ENCODE measurements at regions not wholly inside any gene's neighbourhood (a gene's known extent, or its start where the extent isn't known, plus 50 kb on each side); places are given as distances from the start of the nearest gene placed in this dataset.

DNA sequence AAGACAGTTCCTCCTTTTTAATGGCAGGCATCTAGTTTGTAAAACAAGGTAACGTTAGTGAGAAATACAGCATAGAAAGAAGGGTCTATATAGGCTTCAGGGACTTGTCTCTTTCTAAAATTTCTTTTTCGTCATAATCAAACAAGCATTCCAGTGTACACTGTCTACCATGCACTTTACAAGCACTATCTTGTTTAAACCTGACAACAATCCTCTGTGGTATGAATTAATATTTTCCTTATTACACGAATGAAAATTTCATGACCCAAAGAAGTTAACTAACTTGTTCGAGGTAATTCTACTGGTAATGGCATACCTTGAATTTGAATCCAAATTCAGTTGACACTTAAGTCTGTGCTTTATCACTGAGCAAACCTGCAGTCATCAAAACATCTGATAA is 399.7 kb upstream of the NBEA start:
- WGBS, 2 experiments (ENCODE audit: insufficient coverage in 2 of 2): 88 to 94% methylated on average over 2 of the region's 4 CpGs
- no peak overlapping the region for H3K27ac ChIP-seq (ENCODE audit: low read depth, low read length, severe bottlenecking)
- no peaks in the 10 kb centered on the region for H3K4me1 ChIP-seq (ENCODE audit: control insufficient read depth, insufficient read depth, low read length, poor library complexity, severe bottlenecking)
- H3K4me3 ChIP-seq (ENCODE audit: extremely low read depth, insufficient read depth, low read length, poor library complexity, severe bottlenecking): no peak overlapping the region
- H3K9me3 ChIP-seq (ENCODE audit: control insufficient read depth, low read length): peaks cover 3% of the 10 kb centered on the region
- H3K36me3 ChIP-seq (ENCODE audit: control insufficient read depth, insufficient read depth, low read length): no peaks in the 10 kb centered on the region

DNA sequence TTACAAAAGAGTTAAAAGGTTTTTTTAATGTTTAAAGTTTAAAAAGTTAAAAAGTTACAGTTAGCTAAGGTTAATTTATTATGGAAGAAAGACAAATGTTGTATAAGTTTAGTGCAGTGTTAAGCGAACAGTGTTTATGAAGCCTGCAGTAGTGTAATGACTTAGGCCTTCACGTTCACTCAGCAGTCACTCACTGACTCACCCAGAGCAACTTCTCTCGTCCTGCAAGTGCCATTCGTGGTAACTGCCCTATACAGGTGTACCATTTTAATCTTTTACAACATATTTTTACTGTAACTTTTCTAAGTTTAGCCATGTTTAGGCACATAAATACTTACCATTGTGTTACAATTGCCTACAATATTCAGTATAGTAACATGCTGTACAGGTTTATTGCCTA is 398.2 kb upstream of the NBEA start:
- no peaks in the 10 kb centered on the region for H3K4me1 ChIP-seq (ENCODE audit: control insufficient read depth, insufficient read depth, low read length, poor library complexity, severe bottlenecking)
- 76 to 90% methylated on average over 3 to 4 of the region's 4 CpGs for WGBS, 2 experiments (ENCODE audit: insufficient coverage in 2 of 2)
- H3K4me3 ChIP-seq (ENCODE audit: extremely low read depth, insufficient read depth, low read length, poor library complexity, severe bottlenecking): no peak overlapping the region
- no peaks in the 10 kb centered on the region for H3K36me3 ChIP-seq (ENCODE audit: control insufficient read depth, insufficient read depth, low read length)
- no peak overlapping the region for H3K27ac ChIP-seq (ENCODE audit: low read depth, low read length, severe bottlenecking)
- no peaks in the 10 kb centered on the region for H3K9me3 ChIP-seq (ENCODE audit: control insufficient read depth, low read length)

DNA sequence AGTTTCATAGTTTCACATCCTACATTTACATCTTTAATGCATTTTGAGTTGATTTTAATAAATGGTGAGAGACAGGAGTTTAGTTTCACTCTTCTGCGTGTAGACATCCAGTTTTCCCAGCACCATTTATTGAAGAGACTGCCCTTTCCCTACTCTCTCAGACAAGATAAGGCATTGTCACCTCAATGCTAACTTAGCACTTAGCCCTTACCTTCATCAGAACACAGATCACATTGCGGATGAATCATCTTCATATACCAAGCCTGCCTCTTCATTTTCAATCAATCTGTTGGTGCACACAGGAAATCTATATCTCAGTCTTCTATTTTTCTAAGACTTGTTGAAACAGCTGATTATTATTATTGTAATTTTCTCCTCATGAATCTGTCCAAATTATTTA is 396.6 kb upstream of the NBEA start:
- 88 to 100% methylated on average over 1 of the region's 2 CpGs for WGBS, 2 experiments (ENCODE audit: insufficient coverage in 2 of 2)
- H3K9me3 ChIP-seq (ENCODE audit: control insufficient read depth, low read length): no peaks in the 10 kb centered on the region
- no peaks in the 10 kb centered on the region for H3K36me3 ChIP-seq (ENCODE audit: control insufficient read depth, insufficient read depth, low read length)
- no peaks in the 10 kb centered on the region for H3K4me1 ChIP-seq (ENCODE audit: control insufficient read depth, insufficient read depth, low read length, poor library complexity, severe bottlenecking)
- no peak overlapping the region for H3K4me3 ChIP-seq (ENCODE audit: extremely low read depth, insufficient read depth, low read length, poor library complexity, severe bottlenecking)
- no peak overlapping the region for H3K27ac ChIP-seq (ENCODE audit: low read depth, low read length, severe bottlenecking)

DNA sequence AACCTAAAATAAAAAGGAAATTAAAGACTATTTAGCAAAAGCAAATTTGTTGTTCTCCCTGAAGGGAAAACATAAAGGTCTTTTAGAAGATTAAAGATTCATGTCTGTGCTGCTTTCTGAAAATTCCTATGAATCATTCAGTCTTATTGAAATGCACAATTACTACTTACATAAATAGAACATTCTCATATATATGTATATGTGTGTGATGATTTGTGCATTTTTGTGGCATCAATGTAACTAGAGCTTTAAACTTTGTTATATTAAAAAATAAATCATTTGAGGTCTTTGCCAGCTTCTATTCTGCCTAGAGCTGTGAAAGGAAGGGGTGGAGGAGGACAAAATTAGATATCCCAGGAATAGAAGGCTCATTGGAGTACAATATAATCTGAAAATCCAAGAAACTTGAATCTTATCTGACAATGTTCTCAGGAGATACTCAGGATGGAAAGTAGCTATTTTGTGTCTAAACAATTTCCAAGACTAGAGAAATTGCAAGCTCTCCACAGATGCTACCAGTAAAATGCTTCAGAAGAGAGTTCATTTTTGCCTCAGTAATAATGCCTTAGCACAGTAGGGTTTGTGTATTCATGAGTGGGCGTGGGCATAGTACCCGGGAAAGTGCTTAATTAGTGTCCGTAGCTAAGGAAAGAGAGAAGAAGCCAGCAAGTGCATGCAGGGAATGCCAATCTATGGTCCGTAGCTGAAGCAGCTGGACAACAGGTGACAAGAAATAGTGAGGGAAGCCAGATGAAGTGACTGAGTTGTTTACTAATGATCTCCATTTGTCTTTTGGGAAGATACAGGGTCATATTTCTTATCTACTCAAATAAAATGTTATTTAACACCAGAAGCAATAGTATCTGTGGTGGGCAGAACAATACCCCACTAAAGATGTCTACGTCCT is 395.5 kb upstream of the NBEA start:
- Histone ChIP-seq H3K4me3 (ENCODE audit: extremely low read depth, insufficient read depth, low read length, poor library complexity, severe bottlenecking) (no peak overlapping the region), H3K4me1 (ENCODE audit: control insufficient read depth, insufficient read depth, low read length, poor library complexity, severe bottlenecking) (no peaks in the 10 kb centered on the region), H3K9me3 (ENCODE audit: control insufficient read depth, low read length) (no peaks in the 10 kb centered on the region), H3K27ac (ENCODE audit: low read depth, low read length, severe bottlenecking) (no peak overlapping the region), H3K36me3 (ENCODE audit: control insufficient read depth, insufficient read depth, low read length) (no peaks in the 10 kb centered on the region)
- 75 to 76% methylated on average over 5 of the region's 5 CpGs for WGBS, 2 experiments (ENCODE audit: insufficient coverage in 2 of 2)

DNA sequence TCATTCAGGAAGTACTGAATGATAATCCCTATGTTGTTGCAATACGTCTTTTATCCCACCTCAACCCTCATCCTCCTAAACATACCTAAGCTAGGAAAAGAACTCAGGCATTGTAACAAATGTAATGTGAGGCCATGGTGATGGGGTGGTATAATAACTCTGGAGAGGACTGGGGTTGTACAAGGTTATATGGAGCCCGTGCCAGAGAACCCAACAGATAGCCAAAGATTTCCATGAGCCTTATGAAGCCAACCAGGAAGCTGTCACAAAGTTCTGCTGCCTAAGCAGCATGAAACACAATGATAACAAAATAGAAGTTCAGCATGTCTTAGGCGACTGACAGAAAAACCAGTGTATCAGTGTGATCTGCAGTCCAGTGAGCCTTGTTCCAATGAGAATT is 394.1 kb upstream of the NBEA start:
- no peak overlapping the region for H3K27ac ChIP-seq (ENCODE audit: low read depth, low read length, severe bottlenecking)
- no peaks in the 10 kb centered on the region for H3K36me3 ChIP-seq (ENCODE audit: control insufficient read depth, insufficient read depth, low read length)
- WGBS, 2 experiments (ENCODE audit: insufficient coverage in 2 of 2): 93 to 100% methylated on average over 1 to 2 of the region's 3 CpGs
- no peaks in the 10 kb centered on the region for H3K4me1 ChIP-seq (ENCODE audit: control insufficient read depth, insufficient read depth, low read length, poor library complexity, severe bottlenecking)
- H3K9me3 ChIP-seq (ENCODE audit: control insufficient read depth, low read length): no peaks in the 10 kb centered on the region
- H3K4me3 ChIP-seq (ENCODE audit: extremely low read depth, insufficient read depth, low read length, poor library complexity, severe bottlenecking): no peak overlapping the region

DNA sequence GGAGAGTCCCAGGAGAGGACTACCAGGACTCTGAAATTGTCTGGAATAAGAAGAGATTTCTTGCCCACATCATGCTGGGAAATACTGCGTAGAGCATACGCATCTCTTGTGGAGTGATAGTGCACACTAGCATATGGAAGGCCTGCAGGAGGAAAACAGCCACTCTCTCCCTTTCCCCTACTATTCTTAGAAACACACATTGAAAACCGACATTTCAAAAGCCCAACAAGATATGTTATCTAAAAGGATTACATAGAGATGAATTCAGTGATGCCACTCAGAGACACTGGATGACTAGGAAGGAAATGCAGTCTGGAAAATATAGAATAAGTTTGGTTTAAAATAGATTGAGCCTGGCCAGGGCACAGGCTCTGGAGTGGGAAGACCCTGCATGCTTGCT is 388.7 kb upstream of the NBEA start:
- no peaks in the 10 kb centered on the region for H3K36me3 ChIP-seq (ENCODE audit: control insufficient read depth, insufficient read depth, low read length)

DNA sequence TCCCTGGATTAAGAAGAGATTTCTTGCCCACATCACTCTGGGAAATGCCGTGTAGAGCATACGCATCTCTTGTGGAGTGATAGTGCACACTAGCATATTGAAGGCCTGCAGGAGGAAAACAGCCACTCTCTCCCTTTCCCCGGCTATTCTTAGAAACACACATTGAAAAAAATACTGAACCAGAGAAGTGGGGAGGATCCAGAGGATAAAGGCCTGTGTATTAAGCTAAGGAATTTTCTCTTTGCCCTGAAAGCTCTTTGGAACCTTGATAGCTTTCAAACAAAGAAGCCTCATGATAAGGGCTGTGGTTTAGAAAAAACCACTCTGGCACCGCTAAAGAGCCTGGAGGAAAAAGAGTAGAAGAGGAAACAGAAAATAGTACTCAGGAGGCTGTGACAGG is 386.1 kb upstream of the NBEA start:
- 83% methylated on average over 1 to 3 of the region's 4 CpGs for WGBS, 2 experiments (ENCODE audit: insufficient coverage in 2 of 2)
- no peaks in the 10 kb centered on the region for H3K9me3 ChIP-seq (ENCODE audit: control insufficient read depth, low read length)
- H3K27ac ChIP-seq (ENCODE audit: low read depth, low read length, severe bottlenecking): peak overlapping the region; percentile 67
- no peaks in the 10 kb centered on the region for H3K36me3 ChIP-seq (ENCODE audit: control insufficient read depth, insufficient read depth, low read length)
- H3K4me1 ChIP-seq (ENCODE audit: control insufficient read depth, insufficient read depth, low read length, poor library complexity, severe bottlenecking): peaks cover 15% of the 10 kb centered on the region
- H3K4me3 ChIP-seq (ENCODE audit: extremely low read depth, insufficient read depth, low read length, poor library complexity, severe bottlenecking): no peak overlapping the region

More for the DNA sequence above, 388.7 kb upstream of the NBEA start:
- Histone ChIP-seq H3K9me3 (ENCODE audit: control insufficient read depth, low read length) (no peaks in the 10 kb centered on the region), H3K27ac (ENCODE audit: low read depth, low read length, severe bottlenecking) (no peak overlapping the region), H3K4me3 (ENCODE audit: extremely low read depth, insufficient read depth, low read length, poor library complexity, severe bottlenecking) (no peak overlapping the region), H3K4me1 (ENCODE audit: control insufficient read depth, insufficient read depth, low read length, poor library complexity, severe bottlenecking) (peaks cover 15% of the 10 kb centered on the region)
- 100% methylated on average over 1 to 2 of the region's 3 CpGs for WGBS, 2 experiments (ENCODE audit: insufficient coverage in 2 of 2)

DNA sequence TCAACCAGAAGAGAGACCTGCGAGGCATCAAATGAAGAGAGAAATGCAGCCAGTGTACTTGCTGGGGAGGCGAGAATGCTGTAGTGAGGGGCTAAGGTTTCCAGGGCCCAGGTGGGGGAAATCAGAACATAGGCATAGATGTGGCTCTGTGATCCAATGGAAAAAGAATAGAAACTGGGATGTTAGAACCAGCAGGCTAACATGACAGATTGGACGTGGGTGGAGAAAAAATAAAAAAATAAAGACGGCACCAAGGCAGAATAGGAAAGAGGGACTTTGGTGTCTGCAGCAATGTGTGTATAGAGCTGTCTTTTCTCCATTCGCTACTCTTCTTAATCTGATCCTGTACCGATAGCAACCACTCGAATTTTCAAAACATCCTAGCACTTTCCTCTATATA is 381.0 kb upstream of the NBEA start:
- no peaks in the 10 kb centered on the region for H3K9me3 ChIP-seq (ENCODE audit: control insufficient read depth, low read length)
- H3K36me3 ChIP-seq (ENCODE audit: control insufficient read depth, insufficient read depth, low read length): no peaks in the 10 kb centered on the region
- H3K4me3 ChIP-seq (ENCODE audit: extremely low read depth, insufficient read depth, low read length, poor library complexity, severe bottlenecking): no peak overlapping the region
- peaks cover 6% of the 10 kb centered on the region for H3K4me1 ChIP-seq (ENCODE audit: control insufficient read depth, insufficient read depth, low read length, poor library complexity, severe bottlenecking)
- no peak overlapping the region for H3K27ac ChIP-seq (ENCODE audit: low read depth, low read length, severe bottlenecking)
- 92 to 94% methylated on average over 4 to 7 of the region's 7 CpGs for WGBS, 2 experiments (ENCODE audit: insufficient coverage in 2 of 2)

DNA sequence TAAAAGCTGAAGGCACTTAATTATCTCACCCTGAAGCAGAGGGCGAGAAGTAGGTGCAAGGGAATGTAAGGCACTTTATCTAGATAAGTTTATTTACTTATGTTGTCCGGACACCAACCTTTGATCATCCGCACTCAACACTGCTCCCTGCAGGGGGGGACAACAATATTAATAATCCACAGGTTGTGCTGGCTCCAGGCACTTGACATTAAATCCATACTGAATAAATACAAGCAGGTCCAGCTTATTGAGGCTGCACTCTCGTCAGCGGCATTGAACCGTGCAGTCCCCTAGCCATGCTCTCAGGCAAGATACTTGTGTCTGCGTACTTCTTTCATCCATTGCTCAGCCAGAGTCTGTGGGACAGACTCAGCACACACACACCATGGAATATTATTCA is 374.5 kb upstream of the NBEA start:
- WGBS, 2 experiments (ENCODE audit: insufficient coverage in 2 of 2): 84 to 100% methylated on average over 3 to 5 of the region's 7 CpGs
- Histone ChIP-seq H3K27ac (ENCODE audit: low read depth, low read length, severe bottlenecking) (no peak overlapping the region), H3K4me1 (ENCODE audit: control insufficient read depth, insufficient read depth, low read length, poor library complexity, severe bottlenecking) (peaks cover 12% of the 10 kb centered on the region), H3K4me3 (ENCODE audit: extremely low read depth, insufficient read depth, low read length, poor library complexity, severe bottlenecking) (no peak overlapping the region), H3K9me3 (ENCODE audit: control insufficient read depth, low read length) (no peaks in the 10 kb centered on the region), H3K36me3 (ENCODE audit: control insufficient read depth, insufficient read depth, low read length) (no peaks in the 10 kb centered on the region)

DNA sequence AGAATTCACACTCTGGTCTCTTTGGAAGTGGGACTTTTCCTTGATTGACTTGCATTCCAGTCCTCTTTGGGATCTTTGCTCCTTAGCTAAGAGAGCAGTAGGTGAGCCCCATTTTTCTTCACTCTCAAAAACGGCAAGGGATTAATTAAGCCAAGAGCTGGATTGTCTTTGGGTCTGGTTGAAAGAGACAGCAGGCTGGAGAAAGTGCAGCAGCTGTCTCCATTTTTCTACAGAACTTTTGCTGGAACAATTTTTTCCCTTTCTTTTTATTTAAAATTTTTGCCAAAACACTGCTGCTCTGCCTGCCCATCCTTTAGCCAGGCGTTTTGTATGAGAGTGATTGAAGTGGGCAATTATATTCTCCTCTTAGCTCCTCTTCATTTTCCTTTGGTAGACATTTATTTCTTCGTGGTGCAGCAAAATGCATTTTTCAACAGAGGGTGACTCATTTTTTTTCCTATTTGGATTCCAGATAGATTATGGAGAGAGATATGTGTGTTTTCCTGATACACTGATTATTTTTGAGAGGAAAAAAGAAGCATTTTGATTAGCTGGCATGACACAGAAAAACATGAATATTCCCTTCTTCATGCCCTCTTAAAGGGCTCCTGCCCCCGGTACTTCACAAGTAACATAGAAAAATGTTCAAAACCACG is 371.2 kb upstream of the NBEA start:
- H3K27ac ChIP-seq (ENCODE audit: low read depth, low read length, severe bottlenecking): no peak overlapping the region
- 83 to 91% methylated on average over 2 to 3 of the region's 5 CpGs for WGBS, 2 experiments (ENCODE audit: insufficient coverage in 2 of 2)

DNA sequence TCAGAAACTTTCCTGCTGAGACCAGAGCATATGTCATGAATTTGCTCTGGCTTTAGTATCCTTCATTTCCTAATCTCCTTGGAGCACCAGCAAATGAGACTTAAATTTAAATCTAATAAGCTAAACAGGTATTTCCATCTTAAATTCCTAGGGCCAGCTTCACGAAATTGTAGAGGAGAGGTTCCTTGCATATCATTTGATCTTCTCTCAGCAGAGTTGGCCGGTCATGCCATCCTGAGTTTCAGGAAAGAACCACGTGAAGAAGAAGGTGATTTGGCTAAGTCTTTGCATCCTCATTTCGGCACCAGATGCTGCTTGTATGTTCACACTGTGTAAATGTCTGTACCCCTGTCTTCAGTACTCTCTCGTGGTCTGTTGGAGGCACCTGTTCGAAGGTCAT is 370.4 kb upstream of the NBEA start:
- no peak overlapping the region for H3K27ac ChIP-seq (ENCODE audit: low read depth, low read length, severe bottlenecking)
- peaks cover 12% of the 10 kb centered on the region for H3K4me1 ChIP-seq (ENCODE audit: control insufficient read depth, insufficient read depth, low read length, poor library complexity, severe bottlenecking)
- H3K4me3 ChIP-seq (ENCODE audit: extremely low read depth, insufficient read depth, low read length, poor library complexity, severe bottlenecking): no peak overlapping the region
- no peaks in the 10 kb centered on the region for H3K9me3 ChIP-seq (ENCODE audit: control insufficient read depth, low read length)
- H3K36me3 ChIP-seq (ENCODE audit: control insufficient read depth, insufficient read depth, low read length): no peaks in the 10 kb centered on the region
- WGBS, 2 experiments (ENCODE audit: insufficient coverage in 2 of 2): 94 to 95% methylated on average over 4 of the region's 6 CpGs

More for the DNA sequence above, 371.2 kb upstream of the NBEA start:
- Histone ChIP-seq H3K9me3 (ENCODE audit: control insufficient read depth, low read length) (no peaks in the 10 kb centered on the region), H3K4me1 (ENCODE audit: control insufficient read depth, insufficient read depth, low read length, poor library complexity, severe bottlenecking) (peaks cover 12% of the 10 kb centered on the region), H3K36me3 (ENCODE audit: control insufficient read depth, insufficient read depth, low read length) (no peaks in the 10 kb centered on the region), H3K4me3 (ENCODE audit: extremely low read depth, insufficient read depth, low read length, poor library complexity, severe bottlenecking) (no peak overlapping the region)
